ENCODE measurements at regions not wholly inside any gene's neighbourhood (a gene's known extent, or its start where the extent isn't known, plus 50 kb on each side); places are given as distances from the start of the nearest gene placed in this dataset.

GRCh38 chr11:56883371-56883987 is 105.2 kb upstream of the OR5AK2 start:
- no peak for TF ChIP-seq CTCF (IDR thresholded peaks at IDR 0.05 in 2 of 3, conservative IDR thresholded peaks at IDR 0.05 in 1 of 3; ENCODE audit: control insufficient read depth in 2 of 3, extremely low read depth in 1 of 3, insufficient read depth in 1 of 3, low read depth in 3 of 3, low read length in 3 of 3)
- no peak for TF ChIP-seq BRCA1 (IDR thresholded peaks at IDR 0.05; ENCODE audit: low read depth, low read length)
- TF ChIP-seq EP300 (IDR thresholded peaks at IDR 0.05; ENCODE audit: borderline replicate concordance in 1 of 2, control insufficient read depth in 1 of 2, low read depth in 2 of 2, low read length in 2 of 2): no peak
- TF ChIP-seq USF2 (IDR thresholded peaks at IDR 0.05; ENCODE audit: borderline replicate concordance, low read depth, low read length): no peak

Data from GM12878 (cell line).